Stimulated activated memory B cell treated with anti-CD40 and anti-IgM and Interleukin-4, amounts not matched to agents 10 μg/mL and 1 μg/mL and 100 μg/mL, for 72 hours (primary cell): ENCODE measurements at regions not wholly inside any gene's neighbourhood (a gene's known extent, or its start where the extent isn't known, plus 50 kb on each side); places are given as distances from the start of the nearest gene placed in this dataset.

Experiments
- ATAC-seq: fragments of 150-1000 bp; cut with Tn5 transposase; 2 replicates; pipeline ENCODE4 v1.10.0; 2021
- H3K27ac Mint-ChIP-seq: one replicate; pipeline ENCODE4 v1.8.0; 2022; ENCODE audit warnings: mild to moderate bottlenecking, mixed read lengths
- H3K27me3 Mint-ChIP-seq: one replicate; pipeline ENCODE4 v1.8.0; 2022; ENCODE audit warnings: mixed read lengths
- H3K36me3 Mint-ChIP-seq: one replicate; pipeline ENCODE4 v1.8.0; 2022; ENCODE audit warnings: mixed read lengths
- H3K4me1 Mint-ChIP-seq: one replicate; pipeline ENCODE4 v1.8.0; 2022; ENCODE audit warnings: mixed read lengths
- H3K4me3 Mint-ChIP-seq: one replicate; pipeline ENCODE4 v1.8.0; 2022; ENCODE audit warnings: mild to moderate bottlenecking, moderate library complexity, mixed read lengths
- H3K9me3 Mint-ChIP-seq: one replicate; pipeline ENCODE4 v1.8.0; 2022; ENCODE audit warnings: mixed read lengths

DNA sequence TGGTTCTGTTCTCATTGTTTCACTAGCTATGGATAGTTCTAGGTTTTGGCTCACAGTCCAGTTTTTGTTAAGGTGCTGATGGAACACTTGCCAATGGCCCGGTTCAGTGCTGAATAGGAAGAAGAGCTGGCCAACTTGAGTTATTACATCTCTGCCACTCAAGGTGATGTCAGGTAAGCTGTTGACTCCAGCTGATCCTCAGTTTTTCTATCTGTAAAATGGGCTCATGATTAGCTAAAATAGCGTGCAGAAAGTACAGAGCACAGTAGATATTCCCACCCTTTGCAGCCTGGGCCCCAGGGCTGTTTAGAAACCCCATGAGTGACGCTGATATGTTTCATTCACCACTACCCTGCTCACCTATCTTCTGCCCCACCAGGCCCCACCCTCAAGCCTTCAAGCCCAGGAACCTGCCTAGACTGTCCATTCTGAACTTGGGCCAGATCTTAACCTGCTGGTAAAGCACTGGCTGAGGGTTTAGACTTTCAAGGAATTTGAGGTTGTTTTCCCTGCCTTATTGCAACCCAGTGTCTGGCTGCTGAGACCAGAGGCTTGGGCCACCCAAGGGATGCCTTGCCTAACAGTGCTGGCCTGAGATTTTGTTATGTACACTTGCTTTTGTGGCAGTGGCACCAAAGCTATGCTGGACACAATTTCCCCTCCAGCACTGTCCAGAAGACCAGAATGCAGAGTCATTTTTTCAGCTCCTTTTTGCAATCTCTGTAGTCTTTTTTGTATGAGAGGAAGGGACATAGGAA lies 378.2 kb upstream of the ZMIZ1 start:
- H3K27me3 Mint-ChIP-seq, result peaks cover 14% of the 10 kb centered on the region
- H3K27ac Mint-ChIP-seq, result no peak overlapping the region
- no peaks in the 10 kb centered on the region for H3K9me3 Mint-ChIP-seq
- no peak for ATAC-seq
- no peaks in the 10 kb centered on the region for H3K36me3 Mint-ChIP-seq
- H3K4me3 Mint-ChIP-seq, result no peak overlapping the region
- no peaks in the 10 kb centered on the region for H3K4me1 Mint-ChIP-seq

DNA sequence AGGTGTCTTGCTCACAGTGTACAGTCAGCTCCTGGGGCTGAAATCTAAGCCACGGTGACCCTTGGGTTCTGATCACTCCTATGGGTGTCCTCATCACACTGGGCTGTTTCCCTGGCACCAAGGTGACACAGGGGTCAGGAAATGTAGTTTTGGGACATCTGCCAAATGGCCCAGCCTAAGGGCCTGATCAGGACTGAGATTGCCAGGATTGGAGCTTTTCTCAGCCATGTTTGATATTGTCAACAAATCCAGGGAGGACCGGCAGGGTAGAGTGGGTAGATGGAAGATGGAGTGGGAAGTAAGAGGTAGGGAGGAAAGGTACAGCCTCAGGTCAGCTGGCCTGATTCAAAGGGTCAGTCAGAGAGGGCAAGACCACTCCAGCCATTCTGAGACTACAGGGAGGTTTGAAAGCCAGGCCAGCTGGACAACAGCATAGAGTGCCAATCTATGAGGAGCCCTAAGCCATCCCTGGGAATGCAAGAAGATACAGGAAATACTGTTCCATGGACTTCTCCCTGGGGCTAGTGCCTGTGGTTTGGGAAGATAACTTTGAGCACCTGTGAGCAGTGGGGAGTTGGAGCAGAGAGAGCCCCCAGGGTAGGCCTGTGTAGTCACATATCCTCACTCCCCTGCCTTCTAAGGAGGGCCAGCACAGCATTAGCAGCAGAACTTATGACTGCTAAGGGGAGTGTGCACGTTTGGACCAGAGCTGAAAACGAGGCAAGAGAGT lies 377.3 kb upstream of the ZMIZ1 start:
- no peak for ATAC-seq
- H3K4me1 Mint-ChIP-seq, result no peaks in the 10 kb centered on the region
- no peak overlapping the region for H3K4me3 Mint-ChIP-seq
- H3K9me3 Mint-ChIP-seq, result no peaks in the 10 kb centered on the region
- H3K36me3 Mint-ChIP-seq, result no peaks in the 10 kb centered on the region
- H3K27me3 Mint-ChIP-seq, result peaks cover 10% of the 10 kb centered on the region
- H3K27ac Mint-ChIP-seq, result no peak overlapping the region

DNA sequence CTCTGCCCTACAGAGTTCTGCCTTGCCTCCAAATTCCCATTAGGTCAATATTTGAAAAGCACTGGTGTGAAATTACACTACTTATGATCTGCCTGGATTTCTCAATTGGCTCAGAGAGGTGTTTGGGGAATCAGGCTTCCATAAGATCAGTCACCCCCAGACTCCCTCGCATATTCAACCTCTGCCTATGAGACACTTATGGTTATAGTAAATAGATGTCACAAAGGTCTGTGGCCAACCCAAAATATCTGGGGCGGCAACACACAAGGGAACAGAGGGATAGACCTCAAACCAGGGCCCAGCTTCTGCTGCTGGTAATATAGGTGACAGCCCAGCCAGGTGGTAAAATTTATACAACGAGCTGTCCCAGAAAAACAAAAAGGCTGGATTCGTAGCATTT lies 376.7 kb upstream of the ZMIZ1 start:
- ATAC-seq, result no peak
- H3K36me3 Mint-ChIP-seq, result no peaks in the 10 kb centered on the region
- H3K4me3 Mint-ChIP-seq, result no peak overlapping the region
- H3K27ac Mint-ChIP-seq, result no peak overlapping the region
- peaks cover 3% of the 10 kb centered on the region for H3K27me3 Mint-ChIP-seq
- H3K4me1 Mint-ChIP-seq, result no peaks in the 10 kb centered on the region
- H3K9me3 Mint-ChIP-seq, result no peaks in the 10 kb centered on the region

DNA sequence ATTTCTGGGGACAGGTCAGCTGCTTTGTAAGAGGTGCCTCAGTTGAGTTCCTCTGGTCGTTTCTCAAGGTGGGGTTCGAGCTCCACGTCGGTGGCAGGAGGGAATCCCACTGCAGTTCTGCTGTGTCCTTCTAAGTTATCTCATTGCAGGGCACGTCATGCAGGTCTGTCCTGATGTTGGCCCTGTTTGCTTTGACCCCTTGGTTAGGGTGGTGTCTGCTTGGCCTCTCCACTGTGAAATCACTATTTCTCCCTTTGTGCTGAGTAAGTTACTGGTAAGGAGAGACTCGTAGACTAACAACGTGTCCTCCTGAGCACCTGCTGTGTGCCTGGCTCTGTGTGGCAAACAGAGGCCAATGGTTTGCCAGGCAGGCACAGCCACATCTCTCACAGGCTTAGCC lies 372.9 kb upstream of the ZMIZ1 start:
- Mint-ChIP-seq H3K27me3 (peaks cover 4% of the 10 kb centered on the region), H3K36me3 (no peaks in the 10 kb centered on the region), H3K4me1 (no peaks in the 10 kb centered on the region), H3K9me3 (no peaks in the 10 kb centered on the region), H3K4me3 (no peak overlapping the region), H3K27ac (no peak overlapping the region)
- ATAC-seq, result no peak

DNA sequence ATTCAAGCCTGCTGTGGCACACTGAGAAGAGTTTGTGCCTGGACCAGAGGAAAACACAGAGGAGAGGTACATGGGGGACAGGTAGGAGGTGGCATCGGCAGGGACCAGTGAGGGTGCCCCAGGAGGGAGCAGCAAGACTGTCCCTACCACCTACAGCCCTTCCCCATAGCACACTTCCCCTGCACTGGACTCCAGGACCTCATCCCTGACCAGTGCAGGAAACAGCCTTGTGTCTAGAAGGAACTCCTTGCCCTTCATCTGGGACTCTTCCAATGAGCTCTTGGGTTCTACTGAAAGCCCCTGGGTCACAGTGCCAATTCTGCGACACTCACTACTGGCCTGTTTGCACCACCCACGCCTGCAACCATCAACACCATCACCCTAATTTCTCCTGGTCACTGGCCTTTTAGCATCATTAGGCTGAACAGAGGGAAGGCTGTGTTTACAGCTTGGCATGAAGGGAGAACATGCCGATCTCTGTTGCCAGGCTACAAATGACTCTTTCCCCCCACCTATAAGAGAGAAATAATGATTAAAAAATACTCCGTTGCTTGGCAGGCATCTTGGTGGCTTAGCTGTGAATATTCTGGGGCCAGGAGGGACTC lies 371.9 kb upstream of the ZMIZ1 start:
- H3K36me3 Mint-ChIP-seq, result no peaks in the 10 kb centered on the region
- H3K9me3 Mint-ChIP-seq, result no peaks in the 10 kb centered on the region
- ATAC-seq, result no peak
- H3K4me1 Mint-ChIP-seq, result no peaks in the 10 kb centered on the region
- no peak overlapping the region for H3K4me3 Mint-ChIP-seq
- no peak overlapping the region for H3K27ac Mint-ChIP-seq
- peaks cover 15% of the 10 kb centered on the region for H3K27me3 Mint-ChIP-seq

DNA sequence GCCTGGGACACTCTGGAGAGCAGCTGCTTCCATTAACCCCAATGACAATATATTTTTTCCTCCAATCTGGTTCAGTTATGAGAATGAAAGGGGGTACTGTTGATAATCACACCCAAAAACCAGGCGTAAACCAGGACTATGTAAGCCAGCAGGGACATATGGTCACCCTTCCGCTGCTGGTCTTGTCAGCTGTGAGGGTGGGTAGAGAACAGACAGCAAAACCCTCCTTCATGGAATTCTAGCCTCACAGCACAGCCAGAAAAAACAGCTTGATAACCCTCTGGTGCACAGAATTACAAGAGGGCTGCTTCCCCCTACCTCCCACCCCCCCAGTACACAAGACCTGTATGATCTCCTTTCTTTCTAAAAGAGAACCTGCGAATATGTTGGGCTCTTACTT lies 368.8 kb upstream of the ZMIZ1 start:
- no peaks in the 10 kb centered on the region for H3K36me3 Mint-ChIP-seq
- no peaks in the 10 kb centered on the region for H3K9me3 Mint-ChIP-seq
- no peaks in the 10 kb centered on the region for H3K4me1 Mint-ChIP-seq
- no peak overlapping the region for H3K4me3 Mint-ChIP-seq
- H3K27ac Mint-ChIP-seq, result no peak overlapping the region
- peaks cover 31% of the 10 kb centered on the region for H3K27me3 Mint-ChIP-seq
- ATAC-seq, result no peak

DNA sequence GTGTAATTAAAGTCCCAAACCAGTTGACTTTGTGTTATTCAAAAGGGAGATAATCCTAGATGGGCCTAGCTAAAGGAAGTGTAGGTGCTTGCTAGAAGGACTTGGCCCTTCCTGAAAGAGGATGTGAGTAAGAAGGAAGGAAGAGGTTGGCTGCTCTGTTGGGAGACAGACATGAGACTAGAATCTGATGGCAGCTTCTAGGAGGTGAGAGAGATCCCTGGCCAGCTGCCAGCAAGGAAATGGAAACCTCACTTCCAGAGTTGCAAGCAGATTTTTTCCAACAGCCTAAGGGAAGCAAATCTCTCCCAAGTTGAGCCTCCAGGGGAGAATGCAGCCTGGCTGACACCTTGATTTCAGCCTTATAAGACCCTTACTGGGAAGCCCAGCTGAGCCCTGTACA lies 368.4 kb upstream of the ZMIZ1 start:
- H3K27me3 Mint-ChIP-seq, result peaks cover 31% of the 10 kb centered on the region

DNA sequence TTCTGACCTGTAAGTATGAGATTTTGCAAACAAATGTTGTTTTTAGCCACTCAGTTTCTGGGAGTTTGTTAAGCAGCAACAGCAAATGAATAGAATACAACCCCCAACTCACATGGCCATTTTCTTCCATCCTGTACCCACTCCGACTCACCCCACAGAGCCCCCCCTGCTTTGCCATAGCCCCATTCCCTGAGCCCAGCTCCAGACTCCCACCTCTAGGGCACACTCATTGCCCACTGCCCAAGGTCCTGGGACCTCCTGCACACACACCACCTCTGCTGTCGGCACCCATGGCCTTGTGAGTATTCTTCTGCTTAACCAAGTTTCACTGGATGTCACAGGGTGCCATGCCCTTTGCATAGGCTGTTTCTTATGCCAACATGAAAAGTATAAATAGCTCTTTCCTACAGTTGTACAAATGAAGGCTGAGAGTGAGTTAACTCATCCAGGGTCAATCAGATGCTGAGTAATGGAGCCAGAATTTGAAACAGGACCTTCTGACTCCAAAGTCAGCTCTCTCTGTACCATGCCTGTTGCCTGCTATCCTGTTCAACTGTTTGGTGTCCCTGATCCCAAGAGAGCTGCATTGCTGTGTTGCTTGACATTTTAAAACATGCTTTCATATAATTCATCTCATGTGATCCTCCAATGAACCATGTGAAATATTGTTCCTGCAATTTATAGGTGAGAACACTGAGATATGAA lies 367.8 kb upstream of the ZMIZ1 start:
- Mint-ChIP-seq H3K4me1 (no peaks in the 10 kb centered on the region), H3K27me3 (peaks cover 31% of the 10 kb centered on the region), H3K9me3 (no peaks in the 10 kb centered on the region), H3K36me3 (no peaks in the 10 kb centered on the region), H3K27ac (no peak overlapping the region), H3K4me3 (no peak overlapping the region)
- no peak for ATAC-seq

More for the DNA sequence above, 368.4 kb upstream of the ZMIZ1 start:
- H3K4me3 Mint-ChIP-seq, result no peak overlapping the region
- H3K27ac Mint-ChIP-seq, result no peak overlapping the region
- no peak for ATAC-seq
- H3K4me1 Mint-ChIP-seq, result no peaks in the 10 kb centered on the region
- H3K36me3 Mint-ChIP-seq, result no peaks in the 10 kb centered on the region
- no peaks in the 10 kb centered on the region for H3K9me3 Mint-ChIP-seq

DNA sequence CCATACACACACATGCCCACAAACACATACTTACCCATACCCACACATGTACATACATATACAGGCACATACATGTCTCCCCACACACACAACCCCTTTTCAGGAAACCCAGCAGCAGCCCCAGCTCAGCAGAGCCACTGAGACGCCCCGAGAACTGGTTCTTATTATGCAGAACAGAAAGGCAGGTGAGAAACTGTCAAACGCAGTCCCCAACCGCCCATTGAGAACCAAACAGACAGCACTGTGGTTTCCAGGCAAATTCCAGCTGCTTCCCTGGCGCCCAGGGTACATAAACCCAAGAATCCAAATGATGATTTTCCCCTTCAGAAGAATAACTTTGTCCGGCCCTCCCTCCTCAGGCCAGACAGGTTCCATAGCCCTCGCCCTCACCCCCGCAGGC lies 366.6 kb upstream of the ZMIZ1 start:
- Mint-ChIP-seq H3K36me3 (no peaks in the 10 kb centered on the region), H3K27ac (no peak overlapping the region)

DNA sequence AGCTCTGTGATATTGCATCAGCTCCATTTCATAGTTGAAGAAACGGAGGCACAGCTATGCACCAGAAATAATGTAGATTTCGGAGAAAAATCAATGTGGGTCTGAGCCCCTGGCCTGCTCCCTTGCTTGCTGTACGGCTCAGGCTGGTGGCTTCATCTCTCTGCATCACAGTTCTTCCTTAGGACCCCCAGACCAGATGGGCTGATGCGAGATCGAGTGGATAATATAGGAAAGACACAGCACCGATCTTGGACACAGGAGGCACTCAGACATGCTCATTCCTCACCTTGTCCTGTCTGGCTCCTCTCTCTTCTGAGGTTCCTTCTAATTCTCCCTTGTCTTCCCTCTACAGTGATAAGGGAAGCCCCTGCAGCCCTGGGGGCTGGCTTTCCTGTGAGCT lies 365.9 kb upstream of the ZMIZ1 start:
- H3K9me3 Mint-ChIP-seq, result no peaks in the 10 kb centered on the region
- no peak overlapping the region for H3K27ac Mint-ChIP-seq
- H3K36me3 Mint-ChIP-seq, result no peaks in the 10 kb centered on the region
- H3K4me3 Mint-ChIP-seq, result no peak overlapping the region
- no peak for ATAC-seq
- peaks cover 31% of the 10 kb centered on the region for H3K27me3 Mint-ChIP-seq
- H3K4me1 Mint-ChIP-seq, result no peaks in the 10 kb centered on the region

More for the DNA sequence above, 366.6 kb upstream of the ZMIZ1 start:
- ATAC-seq, result no peak
- H3K27me3 Mint-ChIP-seq, result peaks cover 31% of the 10 kb centered on the region
- H3K9me3 Mint-ChIP-seq, result no peaks in the 10 kb centered on the region
- H3K4me3 Mint-ChIP-seq, result no peak overlapping the region
- no peaks in the 10 kb centered on the region for H3K4me1 Mint-ChIP-seq

DNA sequence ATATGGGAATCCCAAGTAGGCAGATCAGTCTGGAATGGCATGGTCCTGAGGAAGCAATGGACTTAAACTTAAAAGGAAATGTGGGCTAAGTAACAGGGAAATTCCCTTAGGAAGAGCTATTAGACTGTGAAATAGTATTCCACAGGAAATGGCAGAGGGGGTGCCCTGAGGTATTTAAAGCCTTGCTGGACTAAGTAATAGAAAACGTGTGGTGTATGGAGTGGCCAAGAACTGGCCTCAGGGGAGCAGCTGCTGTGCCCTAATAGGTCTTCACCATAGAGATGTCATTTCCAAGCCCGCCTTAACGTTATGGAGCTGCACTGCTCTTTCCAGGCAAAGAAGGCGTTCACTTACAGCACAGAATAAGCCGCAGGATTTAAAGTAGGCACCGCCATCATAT lies 365.2 kb upstream of the ZMIZ1 start:
- H3K9me3 Mint-ChIP-seq, result no peaks in the 10 kb centered on the region
- no peaks in the 10 kb centered on the region for H3K36me3 Mint-ChIP-seq
- no peaks in the 10 kb centered on the region for H3K4me1 Mint-ChIP-seq
- H3K27ac Mint-ChIP-seq, result no peak overlapping the region
- H3K27me3 Mint-ChIP-seq, result peaks cover 31% of the 10 kb centered on the region
- no peak overlapping the region for H3K4me3 Mint-ChIP-seq
- ATAC-seq, result no peak

DNA sequence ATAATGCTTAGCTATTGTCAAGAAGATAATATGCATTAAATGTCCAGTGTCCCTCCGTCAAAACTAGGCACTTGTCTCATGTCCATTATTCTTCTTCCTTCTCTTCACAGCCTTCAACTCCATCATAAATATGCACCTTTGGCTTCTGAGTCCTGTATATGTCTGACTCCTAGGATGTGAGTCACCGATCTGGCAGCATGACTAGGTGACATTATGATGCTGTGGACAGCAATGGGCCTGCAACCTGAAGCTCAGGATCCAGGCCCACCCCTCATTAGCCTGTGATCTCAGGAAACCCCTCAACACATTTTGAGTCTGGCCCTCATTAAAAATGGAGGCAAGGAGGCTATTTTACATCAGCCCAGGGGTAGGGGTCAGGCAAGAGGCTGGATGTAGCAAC lies 362.5 kb upstream of the ZMIZ1 start:
- peaks cover 4% of the 10 kb centered on the region for H3K9me3 Mint-ChIP-seq
- no peak overlapping the region for H3K27ac Mint-ChIP-seq
- H3K36me3 Mint-ChIP-seq, result no peaks in the 10 kb centered on the region
- peaks cover 22% of the 10 kb centered on the region for H3K27me3 Mint-ChIP-seq
- ATAC-seq, result no peak
- no peaks in the 10 kb centered on the region for H3K4me1 Mint-ChIP-seq
- no peak overlapping the region for H3K4me3 Mint-ChIP-seq

DNA sequence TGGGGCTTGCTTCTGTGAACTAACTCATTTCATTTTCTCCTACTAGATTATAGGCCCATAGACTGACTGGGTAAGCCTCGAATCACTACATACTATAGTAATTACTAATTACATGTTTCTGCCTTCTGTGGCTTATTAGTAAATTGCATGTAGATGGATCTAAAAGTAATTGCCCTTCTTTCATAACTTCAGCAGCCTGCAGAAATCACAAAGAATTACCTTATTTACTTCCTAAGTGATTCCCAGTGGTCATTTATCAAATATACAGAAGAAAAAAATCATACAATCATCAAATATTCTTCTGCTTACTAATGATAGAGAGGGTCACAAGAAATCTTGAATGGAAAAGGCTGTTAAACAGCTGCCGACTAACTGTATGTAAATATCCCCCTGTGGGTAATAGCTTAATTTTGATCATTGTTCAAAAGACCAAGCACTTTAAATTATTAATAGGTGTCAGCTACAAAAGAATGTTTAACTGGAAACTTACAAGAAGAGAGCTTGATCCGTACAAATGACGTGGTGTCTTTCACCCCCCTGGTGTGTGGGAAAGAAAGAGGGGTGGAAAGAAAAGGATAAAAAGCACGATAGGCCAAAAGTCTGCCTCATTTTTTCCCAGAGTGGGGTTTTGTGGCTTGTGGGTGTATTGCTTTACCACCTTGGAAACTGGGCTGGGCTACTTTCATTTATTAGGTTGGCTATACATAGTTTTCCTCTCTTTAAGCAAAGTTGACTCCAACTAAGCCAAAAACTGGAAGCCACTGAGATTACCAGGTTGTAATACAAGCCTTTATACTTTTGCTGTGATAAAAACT lies 361.8 kb upstream of the ZMIZ1 start:
- Mint-ChIP-seq H3K9me3 (peaks cover 9% of the 10 kb centered on the region), H3K27ac (no peak overlapping the region), H3K27me3 (peaks cover 16% of the 10 kb centered on the region), H3K4me1 (no peaks in the 10 kb centered on the region), H3K36me3 (no peaks in the 10 kb centered on the region), H3K4me3 (no peak overlapping the region)
- no peak for ATAC-seq

DNA sequence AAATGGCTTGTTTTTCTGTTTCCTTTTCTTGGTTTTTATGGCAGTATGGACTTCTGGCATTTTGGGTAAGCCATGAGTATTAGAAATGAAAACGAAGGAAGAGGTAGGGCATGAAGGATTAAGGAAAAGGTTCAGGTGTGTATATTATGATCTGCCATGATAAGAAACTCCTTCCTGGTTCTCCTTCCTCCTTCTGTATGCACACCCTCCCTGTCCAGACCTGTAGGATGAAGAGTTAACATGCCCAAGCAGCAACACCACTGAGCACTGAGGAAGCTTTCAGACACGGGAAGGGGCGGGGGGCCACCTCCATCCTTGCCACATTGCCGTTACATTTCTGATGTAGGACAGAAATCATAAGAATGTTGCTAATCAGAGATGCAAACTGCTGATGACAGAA lies 361.0 kb upstream of the ZMIZ1 start:
- Mint-ChIP-seq H3K27ac (no peak overlapping the region), H3K36me3 (no peaks in the 10 kb centered on the region), H3K4me1 (no peaks in the 10 kb centered on the region), H3K27me3 (peaks cover 8% of the 10 kb centered on the region), H3K4me3 (no peak overlapping the region), H3K9me3 (peaks cover 9% of the 10 kb centered on the region)
- no peak for ATAC-seq

DNA sequence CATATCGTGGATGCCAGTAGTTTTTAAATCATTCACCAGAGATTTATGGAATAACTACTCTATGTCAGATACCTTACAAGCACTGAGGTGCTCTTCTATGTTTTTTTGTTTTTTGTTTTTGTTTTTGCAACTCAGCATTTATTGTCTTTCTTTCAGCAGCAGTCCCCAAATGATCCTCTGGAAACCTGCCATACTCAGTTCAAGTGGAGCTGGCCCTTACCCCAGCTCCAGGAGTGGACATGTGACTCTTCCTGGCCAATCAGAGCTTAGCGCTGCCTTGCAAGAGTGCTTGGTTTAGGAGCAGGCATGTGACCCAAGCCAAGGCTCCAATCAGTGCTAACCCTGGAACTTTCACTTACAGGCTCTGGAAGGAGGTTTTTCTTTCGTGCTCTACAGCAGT lies 356.6 kb upstream of the ZMIZ1 start:
- no peak for ATAC-seq

More for the DNA sequence above, 356.6 kb upstream of the ZMIZ1 start:
- H3K27ac Mint-ChIP-seq, result no peak overlapping the region
- no peaks in the 10 kb centered on the region for H3K36me3 Mint-ChIP-seq
- no peaks in the 10 kb centered on the region for H3K27me3 Mint-ChIP-seq
- peaks cover 9% of the 10 kb centered on the region for H3K9me3 Mint-ChIP-seq
- H3K4me3 Mint-ChIP-seq, result no peak overlapping the region
- no peaks in the 10 kb centered on the region for H3K4me1 Mint-ChIP-seq
